ENCODE measurements at regions not wholly inside any gene's neighbourhood (a gene's known extent, or its start where the extent isn't known, plus 50 kb on each side); places are given as distances from the start of the nearest gene placed in this dataset.

DNA sequence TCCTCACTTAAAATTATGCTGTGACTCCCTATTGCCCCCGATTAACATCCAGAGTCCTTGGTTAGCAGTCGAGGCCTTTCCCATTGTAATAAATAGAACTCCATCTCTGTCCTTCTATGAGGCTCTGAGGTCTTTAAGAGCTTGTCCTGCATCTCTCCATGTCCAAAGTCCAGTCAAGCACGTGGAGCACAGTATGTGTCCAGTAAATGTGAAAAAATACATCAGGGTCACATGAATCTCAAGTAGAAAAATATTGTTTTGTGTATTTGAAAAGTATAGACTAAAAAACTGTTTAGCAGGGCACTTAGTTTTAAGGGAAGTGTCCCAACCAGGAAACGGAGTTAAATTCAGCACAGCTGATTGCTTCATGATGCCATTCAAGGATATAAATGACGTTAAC, 298.8 kb upstream of the TENM4 start:
- TF ChIP-seq CSDC2 (CRISPR knock-in tag; IDR thresholded peaks at IDR 0.05) (no peak), ESRRG (CRISPR knock-in tag; IDR thresholded peaks at IDR 0.05) (no peak), OSR1 (CRISPR knock-in tag; IDR thresholded peaks at IDR 0.05) (no peak), ZNF70 (CRISPR knock-in tag; IDR thresholded peaks at IDR 0.05) (no peak), ARNTL (CRISPR knock-in tag; IDR thresholded peaks at IDR 0.05; ENCODE audit: borderline replicate concordance, low read depth) (no peak), RARB (CRISPR knock-in tag; IDR thresholded peaks at IDR 0.05) (no peak)
- TF ChIP-seq, protein P1, sequence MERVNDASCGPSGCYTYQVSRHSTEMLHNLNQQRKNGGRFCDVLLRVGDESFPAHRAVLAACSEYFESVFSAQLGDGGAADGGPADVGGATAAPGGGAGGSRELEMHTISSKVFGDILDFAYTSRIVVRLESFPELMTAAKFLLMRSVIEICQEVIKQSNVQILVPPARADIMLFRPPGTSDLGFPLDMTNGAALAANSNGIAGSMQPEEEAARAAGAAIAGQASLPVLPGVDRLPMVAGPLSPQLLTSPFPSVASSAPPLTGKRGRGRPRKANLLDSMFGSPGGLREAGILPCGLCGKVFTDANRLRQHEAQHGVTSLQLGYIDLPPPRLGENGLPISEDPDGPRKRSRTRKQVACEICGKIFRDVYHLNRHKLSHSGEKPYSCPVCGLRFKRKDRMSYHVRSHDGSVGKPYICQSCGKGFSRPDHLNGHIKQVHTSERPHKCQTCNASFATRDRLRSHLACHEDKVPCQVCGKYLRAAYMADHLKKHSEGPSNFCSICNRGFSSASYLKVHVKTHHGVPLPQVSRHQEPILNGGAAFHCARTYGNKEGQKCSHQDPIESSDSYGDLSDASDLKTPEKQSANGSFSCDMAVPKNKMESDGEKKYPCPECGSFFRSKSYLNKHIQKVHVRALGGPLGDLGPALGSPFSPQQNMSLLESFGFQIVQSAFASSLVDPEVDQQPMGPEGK (CRISPR knock-in tag; IDR thresholded peaks at IDR 0.05; ENCODE audit: borderline replicate concordance): no peak
- TF ChIP-seq, protein P2, sequence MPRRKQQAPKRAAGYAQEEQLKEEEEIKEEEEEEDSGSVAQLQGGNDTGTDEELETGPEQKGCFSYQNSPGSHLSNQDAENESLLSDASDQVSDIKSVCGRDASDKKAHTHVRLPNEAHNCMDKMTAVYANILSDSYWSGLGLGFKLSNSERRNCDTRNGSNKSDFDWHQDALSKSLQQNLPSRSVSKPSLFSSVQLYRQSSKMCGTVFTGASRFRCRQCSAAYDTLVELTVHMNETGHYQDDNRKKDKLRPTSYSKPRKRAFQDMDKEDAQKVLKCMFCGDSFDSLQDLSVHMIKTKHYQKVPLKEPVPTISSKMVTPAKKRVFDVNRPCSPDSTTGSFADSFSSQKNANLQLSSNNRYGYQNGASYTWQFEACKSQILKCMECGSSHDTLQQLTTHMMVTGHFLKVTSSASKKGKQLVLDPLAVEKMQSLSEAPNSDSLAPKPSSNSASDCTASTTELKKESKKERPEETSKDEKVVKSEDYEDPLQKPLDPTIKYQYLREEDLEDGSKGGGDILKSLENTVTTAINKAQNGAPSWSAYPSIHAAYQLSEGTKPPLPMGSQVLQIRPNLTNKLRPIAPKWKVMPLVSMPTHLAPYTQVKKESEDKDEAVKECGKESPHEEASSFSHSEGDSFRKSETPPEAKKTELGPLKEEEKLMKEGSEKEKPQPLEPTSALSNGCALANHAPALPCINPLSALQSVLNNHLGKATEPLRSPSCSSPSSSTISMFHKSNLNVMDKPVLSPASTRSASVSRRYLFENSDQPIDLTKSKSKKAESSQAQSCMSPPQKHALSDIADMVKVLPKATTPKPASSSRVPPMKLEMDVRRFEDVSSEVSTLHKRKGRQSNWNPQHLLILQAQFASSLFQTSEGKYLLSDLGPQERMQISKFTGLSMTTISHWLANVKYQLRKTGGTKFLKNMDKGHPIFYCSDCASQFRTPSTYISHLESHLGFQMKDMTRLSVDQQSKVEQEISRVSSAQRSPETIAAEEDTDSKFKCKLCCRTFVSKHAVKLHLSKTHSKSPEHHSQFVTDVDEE (CRISPR knock-in tag; IDR thresholded peaks at IDR 0.05): no peak

Measured in SK-N-SH treated with all-trans-retinoic acid at 6 μM for 48 hours (cell line).